ENCODE measurements at regions not wholly inside any gene's neighbourhood (a gene's known extent, or its start where the extent isn't known, plus 50 kb on each side); places are given as distances from the start of the nearest gene placed in this dataset.

DNA sequence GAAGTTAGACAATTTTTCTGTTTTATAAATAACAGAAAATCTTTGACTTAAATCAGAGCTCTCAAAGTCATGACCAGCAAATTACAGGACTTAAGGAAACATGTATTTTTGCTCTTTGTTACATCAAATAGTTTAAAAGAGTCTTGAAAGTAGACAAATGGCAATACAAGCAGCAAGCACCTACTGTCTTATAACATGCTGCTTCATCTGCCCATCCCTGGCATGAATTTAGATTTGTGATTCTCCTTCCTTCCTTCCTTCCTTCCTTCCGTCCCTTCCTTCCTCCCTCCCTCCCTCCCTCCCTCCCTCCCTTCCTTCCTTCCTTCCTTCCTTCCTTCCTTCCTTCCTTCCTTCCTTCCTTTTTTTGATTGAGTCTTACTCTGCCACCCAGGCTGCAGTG is 715.6 kb upstream of the FLRT2 start:
- no peaks in the 10 kb centered on the region for H3K4me1 ChIP-seq (ENCODE audit: control insufficient read depth, insufficient read depth, low read length)
- POLR2A ChIA-PET, result no interaction called here
- CTCF ChIA-PET, result no interaction called here
- in situ Hi-C loops (cut with HindIII; ENCODE audit: low pct_unique_long_range_greater_than_20kb, low sequenced_read_pairs), result no loop called here
- intact Hi-C loops (cut with micrococcal nuclease; ENCODE audit: unreplicated experiment), result no loop called here
- no peak overlapping the region for H3K27ac ChIP-seq (ENCODE audit: low read length)
- TF ChIP-seq, protein P1, sequence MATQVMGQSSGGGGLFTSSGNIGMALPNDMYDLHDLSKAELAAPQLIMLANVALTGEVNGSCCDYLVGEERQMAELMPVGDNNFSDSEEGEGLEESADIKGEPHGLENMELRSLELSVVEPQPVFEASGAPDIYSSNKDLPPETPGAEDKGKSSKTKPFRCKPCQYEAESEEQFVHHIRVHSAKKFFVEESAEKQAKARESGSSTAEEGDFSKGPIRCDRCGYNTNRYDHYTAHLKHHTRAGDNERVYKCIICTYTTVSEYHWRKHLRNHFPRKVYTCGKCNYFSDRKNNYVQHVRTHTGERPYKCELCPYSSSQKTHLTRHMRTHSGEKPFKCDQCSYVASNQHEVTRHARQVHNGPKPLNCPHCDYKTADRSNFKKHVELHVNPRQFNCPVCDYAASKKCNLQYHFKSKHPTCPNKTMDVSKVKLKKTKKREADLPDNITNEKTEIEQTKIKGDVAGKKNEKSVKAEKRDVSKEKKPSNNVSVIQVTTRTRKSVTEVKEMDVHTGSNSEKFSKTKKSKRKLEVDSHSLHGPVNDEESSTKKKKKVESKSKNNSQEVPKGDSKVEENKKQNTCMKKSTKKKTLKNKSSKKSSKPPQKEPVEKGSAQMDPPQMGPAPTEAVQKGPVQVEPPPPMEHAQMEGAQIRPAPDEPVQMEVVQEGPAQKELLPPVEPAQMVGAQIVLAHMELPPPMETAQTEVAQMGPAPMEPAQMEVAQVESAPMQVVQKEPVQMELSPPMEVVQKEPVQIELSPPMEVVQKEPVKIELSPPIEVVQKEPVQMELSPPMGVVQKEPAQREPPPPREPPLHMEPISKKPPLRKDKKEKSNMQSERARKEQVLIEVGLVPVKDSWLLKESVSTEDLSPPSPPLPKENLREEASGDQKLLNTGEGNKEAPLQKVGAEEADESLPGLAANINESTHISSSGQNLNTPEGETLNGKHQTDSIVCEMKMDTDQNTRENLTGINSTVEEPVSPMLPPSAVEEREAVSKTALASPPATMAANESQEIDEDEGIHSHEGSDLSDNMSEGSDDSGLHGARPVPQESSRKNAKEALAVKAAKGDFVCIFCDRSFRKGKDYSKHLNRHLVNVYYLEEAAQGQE (IDR thresholded peaks at IDR 0.05; ENCODE audit: insufficient read depth in 1 of 2, low read depth in 2 of 2, low read length in 1 of 2), result no peak
- TF ChIP-seq SIN3A (IDR thresholded peaks at IDR 0.05; ENCODE audit: borderline replicate concordance, insufficient read depth, low read depth, low read length) (no peak), TCF7L2 (IDR thresholded peaks at IDR 0.05; ENCODE audit: low read depth, low read length) (no peak), CTCF (IDR thresholded peaks at IDR 0.05) (no peak), POLR2AphosphoS5 (IDR thresholded peaks at IDR 0.05; ENCODE audit: low read depth, low read length) (no peak)
- no peaks in the 10 kb centered on the region for H3K27me3 ChIP-seq (ENCODE audit: control insufficient read depth, insufficient read depth, low read length)
- no TSS peak for BruUV-seq (replicated peaks)
- ATAC-seq, result no peak
- DNase-seq (ENCODE audit: low read depth, low spot score), result no peak
- H3K36me3 ChIP-seq (ENCODE audit: control insufficient read depth, insufficient read depth, low read length), result no peaks in the 10 kb centered on the region
- H3K9me3 ChIP-seq (ENCODE audit: control insufficient read depth, insufficient read depth, low read depth, low read length), result no peaks in the 10 kb centered on the region
- no peak overlapping the region for H3K4me3 ChIP-seq (ENCODE audit: low read depth in 2 of 2, low read length in 2 of 2)

- Histone ChIP-seq H3K9me3 (ENCODE audit: control insufficient read depth, insufficient read depth, low read depth, low read length) (no peaks in the 10 kb centered on the region), H3K27ac (ENCODE audit: low read length) (no peak overlapping the region), H3K36me3 (ENCODE audit: control insufficient read depth, insufficient read depth, low read length) (no peaks in the 10 kb centered on the region), H3K4me1 (ENCODE audit: control insufficient read depth, insufficient read depth, low read length) (no peaks in the 10 kb centered on the region), H3K4me3 (ENCODE audit: low read depth in 2 of 2, low read length in 2 of 2) (no peak overlapping the region), H3K27me3 (ENCODE audit: control insufficient read depth, insufficient read depth, low read length) (no peaks in the 10 kb centered on the region)
- DNase-seq (ENCODE audit: low read depth, low spot score) (no peak), ATAC-seq (no peak)
- ChIA-PET CTCF (no interaction called here), POLR2A (no interaction called here)
- BruUV-seq (replicated peaks), result no TSS peak
- TF ChIP-seq POLR2AphosphoS5 (IDR thresholded peaks at IDR 0.05; ENCODE audit: low read depth, low read length), result no peak
- no peak for TF ChIP-seq TCF7L2 (IDR thresholded peaks at IDR 0.05; ENCODE audit: low read depth, low read length)
- no peak for TF ChIP-seq CTCF (IDR thresholded peaks at IDR 0.05)
- TF ChIP-seq SIN3A (IDR thresholded peaks at IDR 0.05; ENCODE audit: borderline replicate concordance, insufficient read depth, low read depth, low read length), result no peak
- TF ChIP-seq, protein P1 (IDR thresholded peaks at IDR 0.05; ENCODE audit: insufficient read depth in 1 of 2, low read depth in 2 of 2, low read length in 1 of 2), result no peak
- in situ Hi-C loops (cut with HindIII; ENCODE audit: low pct_unique_long_range_greater_than_20kb, low sequenced_read_pairs), result no loop called here
- intact Hi-C loops (cut with micrococcal nuclease; ENCODE audit: unreplicated experiment), result no loop called here
Measured at GRCh38 chr14:84819528-84819927, 710.4 kb upstream of the FLRT2 start.
